Aorta (tissue), 5 donors: ENCODE measurements at regions not wholly inside any gene's neighbourhood (a gene's known extent, or its start where the extent isn't known, plus 50 kb on each side); places are given as distances from the start of the nearest gene placed in this dataset.
A peak's percentile ranks its signal among the peaks of the same experiment; 100 is the strongest.

ENCODE experiments used
- ATAC-seq: fragments of 200-7000 bp; cut with Tn5 transposase; one replicate; pipeline ENCODE4 v1.9.1; 2022; ENCODE audit warnings: moderate library complexity; ENCODE audit not compliant: low FRiP score
- DNase-seq, 2 donors: peaks; one replicate each; pipeline ENCODE4 v3.0.0-alpha.2; 2020
- H3K27ac ChIP-seq, 2 donors: one replicate each; pipeline ENCODE4 v1.5.1; 2013; ENCODE audit warnings: low read length in 2 of 2, mild to moderate bottlenecking in 2 of 2, moderate library complexity in 2 of 2, control low read depth in 1 of 2, inconsistent platforms in 1 of 2, low read depth in 1 of 2
- H3K27me3 ChIP-seq, 2 donors: one replicate each; pipeline ENCODE4 v1.6.1; 2013; ENCODE audit warnings: control low read depth in 1 of 2, low read length in 1 of 2, mild to moderate bottlenecking in 1 of 2, moderate library complexity in 1 of 2; ENCODE audit not compliant: insufficient read depth in 2 of 2, control insufficient read depth in 1 of 2
- H3K36me3 ChIP-seq, 2 donors: one replicate each; pipeline ENCODE4 v1.6.1; 2013; ENCODE audit warnings: control low read depth in 1 of 2, low read length in 1 of 2, mild to moderate bottlenecking in 1 of 2; ENCODE audit not compliant: insufficient read depth in 2 of 2, control insufficient read depth in 1 of 2
- H3K4me1 ChIP-seq, 2 donors: one replicate each; pipeline ENCODE4 v1.6.1; 2013; ENCODE audit warnings: low read length in 2 of 2, control low read depth in 1 of 2, mild to moderate bottlenecking in 1 of 2, moderate library complexity in 1 of 2; ENCODE audit not compliant: insufficient read depth in 2 of 2, control insufficient read depth in 1 of 2
- H3K4me3 ChIP-seq, 2 donors: one replicate each; pipeline ENCODE4 v1.5.1; 2013; ENCODE audit warnings: low read length in 2 of 2, control low read depth in 1 of 2, mild to moderate bottlenecking in 1 of 2
- H3K9me3 ChIP-seq: one replicate; pipeline ENCODE4 v1.6.1; 2013; ENCODE audit warnings: mild to moderate bottlenecking, low read length; ENCODE audit not compliant: control insufficient read depth
- WGBS, 2 donors: extraction: QIAGEN DNeasy Blood & Tissue Kit; methylation state at CpG; one replicate each; pipeline ENCODE4 v1.1.7; 2013; 5-methylcytosine and 5-hydroxymethylcytosine counted together
- intact Hi-C, 2 donors: fragments of 100-400 bp; cut with DNase I; formaldehyde crosslinking; loops; one replicate each; pipeline versions ENCODE4 v1.14.2 to v1.15.0; 2022
- donor health status: healthy with polysubstance abuse.
- donor health status: Bipolar disorder and iron deficiency.
- donor health status: DM: no; HTN: no; CAD: no.
- donor health status: DM: no; HTN: no; CAD: no.
- donor health status: DM: yes; HTN: yes; CAD: no.

- Histone ChIP-seq H3K9me3 (no peaks in the 10 kb centered on the region), H3K4me1 (no peaks in the 10 kb centered on the region), H3K36me3 (no peaks in the 10 kb centered on the region), H3K27me3 (no peaks in the 10 kb centered on the region), H3K27ac (no peak overlapping the region), H3K4me3 (no peak overlapping the region)
- DNase-seq (no peak), ATAC-seq (no peak)
- intact Hi-C loops = no loop called here
- 93 to 96% methylated on average over 3 of the region's 3 CpGs for WGBS, 2 donors
These were observed 97.8 kb downstream of the AQP9 start for GRCh38 chr15:58235961-58236360.

- Histone ChIP-seq H3K27me3 (no peaks in the 10 kb centered on the region), H3K9me3 (no peaks in the 10 kb centered on the region), H3K4me3 (no peak overlapping the region), H3K4me1 (no peaks in the 10 kb centered on the region), H3K27ac (no peak overlapping the region), H3K36me3 (no peaks in the 10 kb centered on the region)
- DNase-seq (no peak), ATAC-seq (no peak)
- WGBS, 2 donors = 86 to 90% methylated on average over 9 of the region's 9 CpGs
- intact Hi-C loops = no loop called here
These were observed 102.2 kb downstream of the AQP9 start for GRCh38 chr15:58240191-58240932.

GRCh38 chr15:58241872-58242271 lies 103.7 kb downstream of the AQP9 start:
- intact Hi-C loops = no loop called here
- DNase-seq = no peak
- Histone ChIP-seq H3K9me3 (no peaks in the 10 kb centered on the region), H3K27me3 (no peaks in the 10 kb centered on the region), H3K4me3 (no peak overlapping the region), H3K4me1 (no peaks in the 10 kb centered on the region), H3K36me3 (no peaks in the 10 kb centered on the region), H3K27ac (no peak overlapping the region)
- 65 to 69% methylated on average over 7 of the region's 7 CpGs for WGBS, 2 donors
- ATAC-seq = no peak

- no peak for DNase-seq
- Histone ChIP-seq H3K4me1 (peaks cover 2 to 7% of the 10 kb centered on the region in 2 donors), H3K4me3 (no peak overlapping the region), H3K27me3 (no peaks in the 10 kb centered on the region), H3K27ac (no peak overlapping the region), H3K36me3 (no peaks in the 10 kb centered on the region), H3K9me3 (no peaks in the 10 kb centered on the region)
- 54 to 56% methylated on average over 7 of the region's 7 CpGs for WGBS, 2 donors
- intact Hi-C loops = no loop called here
- ATAC-seq = no peak
These were observed 104.9 kb downstream of the AQP9 start for GRCh38 chr15:58243070-58243469.

- Histone ChIP-seq H3K27ac (no peak overlapping the region), H3K9me3 (no peaks in the 10 kb centered on the region), H3K4me3 (no peak overlapping the region), H3K4me1 (peaks cover 2 to 7% of the 10 kb centered on the region in 2 donors), H3K36me3 (no peaks in the 10 kb centered on the region), H3K27me3 (no peaks in the 10 kb centered on the region)
- intact Hi-C loops = no loop called here
- DNase-seq (no peak), ATAC-seq (no peak)
- 63 to 80% methylated on average over 7 of the region's 7 CpGs for WGBS, 2 donors
These were observed 106.4 kb downstream of the AQP9 start for GRCh38 chr15:58244536-58244935.

GRCh38 chr15:58246041-58246440 lies 107.9 kb downstream of the AQP9 start:
- intact Hi-C loops = no loop called here
- ATAC-seq (no peak), DNase-seq (no peak)
- Histone ChIP-seq H3K27ac (no peak overlapping the region), H3K4me3 (no peak overlapping the region), H3K4me1 (peaks cover 2 to 7% of the 10 kb centered on the region in 2 donors), H3K36me3 (no peaks in the 10 kb centered on the region), H3K9me3 (no peaks in the 10 kb centered on the region), H3K27me3 (no peaks in the 10 kb centered on the region)
- WGBS, 2 donors = 66 to 82% methylated on average over 3 of the region's 3 CpGs

- Histone ChIP-seq H3K27ac (peak overlapping the region in 1 of 2 donors; percentile 38), H3K4me3 (no peak overlapping the region), H3K27me3 (no peaks in the 10 kb centered on the region), H3K4me1 (peaks cover 2 to 7% of the 10 kb centered on the region in 2 donors), H3K9me3 (no peaks in the 10 kb centered on the region), H3K36me3 (no peaks in the 10 kb centered on the region)
- DNase-seq (peak; percentile 88 to 91), ATAC-seq (peak; percentile 81)
- intact Hi-C loops = no loop called here
- 56% methylated on average over 20 of the region's 20 CpGs for WGBS, 2 donors
These were observed 110.0 kb downstream of the AQP9 start for GRCh38 chr15:58247855-58248842.

- H3K4me1 ChIP-seq = peaks cover 2 to 7% of the 10 kb centered on the region in 2 donors
- no peak for ATAC-seq
- DNase-seq = no peak
- intact Hi-C loops = no loop called here
- no peak overlapping the region for H3K4me3 ChIP-seq
- no peaks in the 10 kb centered on the region for H3K27me3 ChIP-seq
- H3K27ac ChIP-seq = no peak overlapping the region
- H3K36me3 ChIP-seq = no peaks in the 10 kb centered on the region
- WGBS, 2 donors = 71 to 73% methylated on average over 8 of the region's 8 CpGs
- H3K9me3 ChIP-seq = no peaks in the 10 kb centered on the region
These were observed 111.6 kb downstream of the AQP9 start for GRCh38 chr15:58249646-58250312.
